Left forelimb (tissue), 1 donor: ENCODE measurements at regions not wholly inside any gene's neighbourhood (a gene's known extent, or its start where the extent isn't known, plus 50 kb on each side); places are given as distances from the start of the nearest gene placed in this dataset.
"Not testable (repeated sequence)": the region's sequence is repeated elsewhere in the genome, so short reads cannot be mapped to it uniquely, and the experiment has no call there.

ENCODE experiments used
- DNase-seq: peaks from one replicate; pipeline ENCODE4 v3.0.0-alpha.2; 2018; ENCODE audit warnings: low spot score

GRCh38 chr11:71127806-71128205, 124.6 kb downstream of the SHANK2 start:
- DNase-seq: no peak

- DNase-seq: not testable (repeated sequence)
Observed at GRCh38 chr11:71126401-71126800, 126.0 kb downstream of the SHANK2 start.

GRCh38 chr11:71125150-71125549, 127.2 kb downstream of the SHANK2 start:
- DNase-seq: no peak

GRCh38 chr11:71124127-71124526, 128.2 kb downstream of the SHANK2 start:
- no peak for DNase-seq

GRCh38 chr11:71120471-71120896, 131.9 kb downstream of the SHANK2 start:
- no peak for DNase-seq

GRCh38 chr11:71119656-71120269, 132.6 kb downstream of the SHANK2 start:
- no peak for DNase-seq

GRCh38 chr11:71118671-71119250, 133.6 kb downstream of the SHANK2 start:
- DNase-seq: no peak

- no peak for DNase-seq
Observed at GRCh38 chr11:71117311-71117710, 135.1 kb downstream of the SHANK2 start.

GRCh38 chr11:71116693-71117040, 135.7 kb downstream of the SHANK2 start:
- DNase-seq: no peak

GRCh38 chr11:71115770-71116692, 136.3 kb downstream of the SHANK2 start:
- DNase-seq: no peak

- no peak for DNase-seq
Observed at GRCh38 chr11:71114124-71114851, 138.1 kb downstream of the SHANK2 start.

GRCh38 chr11:71112990-71113389, 139.4 kb downstream of the SHANK2 start:
- no peak for DNase-seq

- no peak for DNase-seq
Observed at GRCh38 chr11:71112454-71112853, 139.9 kb downstream of the SHANK2 start.

GRCh38 chr11:71109586-71109985, 142.8 kb downstream of the SHANK2 start:
- DNase-seq: no peak

- DNase-seq: no peak
Observed at GRCh38 chr11:71109186-71109585, 143.2 kb downstream of the SHANK2 start.

- no peak for DNase-seq
Observed at GRCh38 chr11:71108013-71108865, 144.1 kb downstream of the SHANK2 start.

GRCh38 chr11:71106671-71107070, 145.7 kb downstream of the SHANK2 start:
- no peak for DNase-seq

- DNase-seq: no peak
Observed at GRCh38 chr11:71103266-71103665, 149.1 kb downstream of the SHANK2 start.

- no peak for DNase-seq
Observed at GRCh38 chr11:71102251-71102995, 150.0 kb downstream of the SHANK2 start.

- no peak for DNase-seq
Observed at GRCh38 chr11:71101606-71102005, 150.8 kb downstream of the SHANK2 start.

- DNase-seq: no peak
Observed at GRCh38 chr11:71101046-71101445, 151.3 kb downstream of the SHANK2 start.
